Karpas-422 (cell line): ENCODE measurements at regions not wholly inside any gene's neighbourhood (a gene's known extent, or its start where the extent isn't known, plus 50 kb on each side); places are given as distances from the start of the nearest gene placed in this dataset.

Experiments
- DNase-seq: peaks from one replicate; pipeline ENCODE4 v3.0.0-alpha.2; 2015
- H2AFZ ChIP-seq: fragments of 200-600 bp; sonication (generic); 2 replicates; pipeline ENCODE4 v1.6.1; 2014; ENCODE audit warnings: antibody characterized with exemption, low read length, mixed read lengths
- H3K27ac ChIP-seq: fragments of 200-600 bp; sonication (generic); 2 replicates; pipeline ENCODE4 v1.5.1; 2014; ENCODE audit warnings: mild to moderate bottlenecking, low read length, moderate library complexity
- H3K27me3 ChIP-seq: fragments of 200-600 bp; sonication (generic); 2 replicates; pipeline ENCODE4 v1.6.1; 2014; ENCODE audit warnings: low read length, mixed read lengths
- H3K36me3 ChIP-seq: fragments of 200-600 bp; sonication (generic); 2 replicates; pipeline ENCODE4 v1.6.1; 2014; ENCODE audit warnings: low read length, mixed read lengths; ENCODE audit not compliant: insufficient read depth
- H3K4me1 ChIP-seq: fragments of 200-600 bp; sonication (generic); 2 replicates; pipeline ENCODE4 v1.6.1; 2014; ENCODE audit warnings: mild to moderate bottlenecking, low read length, mixed read lengths
- H3K4me2 ChIP-seq: fragments of 200-600 bp; sonication (generic); 2 replicates; pipeline ENCODE4 v1.6.1; 2014; ENCODE audit warnings: low read length, low read depth, mild to moderate bottlenecking; ENCODE audit not compliant: poor library complexity, severe bottlenecking
- H3K4me3 ChIP-seq: fragments of 200-600 bp; sonication (generic); 2 replicates; pipeline ENCODE4 v1.5.1; 2014; ENCODE audit warnings: mild to moderate bottlenecking, antibody characterized with exemption, low read length, mixed read lengths
- H3K79me2 ChIP-seq: fragments of 200-600 bp; sonication (generic); 2 replicates; pipeline ENCODE4 v1.6.1; 2014; ENCODE audit warnings: mild to moderate bottlenecking, low read length, mixed read lengths
- H3K9ac ChIP-seq: fragments of 200-600 bp; sonication (generic); 2 replicates; pipeline ENCODE4 v1.6.0; 2014; ENCODE audit warnings: low read length
- H3K9me2 ChIP-seq: fragments of 200-600 bp; sonication (generic), shearing (Covaris generic); replicated peaks from 2 replicates; pipeline ENCODE4 v1.6.0; 2014; ENCODE audit warnings: mild to moderate bottlenecking, low read length, moderate library complexity; ENCODE audit not compliant: insufficient read depth
- H3K9me3 ChIP-seq: fragments of 300-700, 200-600 bp; sonication (generic); 2 replicates; pipeline ENCODE4 v1.6.1; 2014; ENCODE audit warnings: low read length, mixed read lengths
- H4K20me1 ChIP-seq: fragments of 200-600 bp; sonication (generic); 2 replicates; pipeline ENCODE4 v1.6.1; 2014; ENCODE audit warnings: mild to moderate bottlenecking, antibody characterized with exemption, low read length, low read depth; ENCODE audit not compliant: insufficient read depth

- no peaks in the 10 kb centered on the region for H3K9me2 ChIP-seq
- no peak overlapping the region for H2AFZ ChIP-seq
- H3K9me3 ChIP-seq: no peaks in the 10 kb centered on the region
- DNase-seq: no peak
- no peak overlapping the region for H3K4me3 ChIP-seq
- H3K9ac ChIP-seq: no peak overlapping the region
- no peaks in the 10 kb centered on the region for H4K20me1 ChIP-seq
- H3K79me2 ChIP-seq: no peaks in the 10 kb centered on the region
- H3K4me2 ChIP-seq: no peak overlapping the region
- H3K27me3 ChIP-seq: no peaks in the 10 kb centered on the region
- no peaks in the 10 kb centered on the region for H3K4me1 ChIP-seq
- H3K36me3 ChIP-seq: no peaks in the 10 kb centered on the region
- no peak overlapping the region for H3K27ac ChIP-seq
Observed at GRCh38 chr4:186930024-186930423, 206.4 kb upstream of the FAT1 start.

- H3K4me2 ChIP-seq: no peak overlapping the region
Observed at GRCh38 chr4:186931519-186931918, 207.9 kb upstream of the FAT1 start.

GRCh38 chr4:186932196-186932595 lies 208.5 kb upstream of the FAT1 start:
- no peaks in the 10 kb centered on the region for H4K20me1 ChIP-seq
- no peaks in the 10 kb centered on the region for H3K9me3 ChIP-seq
- H3K27ac ChIP-seq: no peak overlapping the region
- DNase-seq: no peak
- H3K4me1 ChIP-seq: no peaks in the 10 kb centered on the region
- no peaks in the 10 kb centered on the region for H3K9me2 ChIP-seq
- H2AFZ ChIP-seq: no peak overlapping the region
- H3K27me3 ChIP-seq: no peaks in the 10 kb centered on the region
- no peaks in the 10 kb centered on the region for H3K79me2 ChIP-seq
- H3K36me3 ChIP-seq: no peaks in the 10 kb centered on the region
- H3K4me3 ChIP-seq: no peak overlapping the region
- H3K4me2 ChIP-seq: no peak overlapping the region
- H3K9ac ChIP-seq: no peak overlapping the region

More at GRCh38 chr4:186931519-186931918, 207.9 kb upstream of the FAT1 start:
- Histone ChIP-seq H3K9me3 (no peaks in the 10 kb centered on the region), H3K4me3 (no peak overlapping the region), H4K20me1 (no peaks in the 10 kb centered on the region), H3K27ac (no peak overlapping the region), H3K27me3 (no peaks in the 10 kb centered on the region), H3K9me2 (no peaks in the 10 kb centered on the region), H3K79me2 (no peaks in the 10 kb centered on the region), H3K4me1 (no peaks in the 10 kb centered on the region), H3K36me3 (no peaks in the 10 kb centered on the region), H3K9ac (no peak overlapping the region), H2AFZ (no peak overlapping the region)
- DNase-seq: no peak

- no peaks in the 10 kb centered on the region for H3K27me3 ChIP-seq
- DNase-seq: no peak
- no peak overlapping the region for H3K9ac ChIP-seq
- H3K27ac ChIP-seq: no peak overlapping the region
- H3K9me2 ChIP-seq: no peaks in the 10 kb centered on the region
- no peaks in the 10 kb centered on the region for H3K79me2 ChIP-seq
- no peak overlapping the region for H3K4me3 ChIP-seq
- H3K4me2 ChIP-seq: no peak overlapping the region
- no peaks in the 10 kb centered on the region for H3K36me3 ChIP-seq
- H3K4me1 ChIP-seq: no peaks in the 10 kb centered on the region
- no peaks in the 10 kb centered on the region for H3K9me3 ChIP-seq
- no peak overlapping the region for H2AFZ ChIP-seq
- H4K20me1 ChIP-seq: no peaks in the 10 kb centered on the region
Observed at GRCh38 chr4:186932631-186933187, 209.1 kb upstream of the FAT1 start.

DNA sequence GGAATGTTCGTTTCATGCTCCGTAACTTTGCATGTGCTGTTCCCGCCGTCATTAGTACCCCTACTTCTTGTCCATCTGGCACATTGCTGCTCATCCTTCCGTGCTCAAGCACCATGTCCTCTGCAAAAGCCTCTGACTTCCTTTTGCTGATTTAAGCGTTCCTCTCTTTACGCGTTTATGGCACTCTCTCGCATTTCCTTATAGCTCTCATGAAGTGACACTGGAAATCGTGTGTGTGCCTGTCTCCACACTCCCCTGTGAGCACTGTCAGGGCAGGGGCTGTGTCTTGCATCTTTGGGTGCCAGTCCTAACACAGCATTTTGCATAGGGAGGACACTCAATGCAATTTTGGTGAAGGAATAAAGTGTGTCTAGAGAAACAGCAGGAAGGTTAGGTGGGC lies 210.6 kb upstream of the FAT1 start:
- peaks cover 6% of the 10 kb centered on the region for H3K4me1 ChIP-seq
- no peak for DNase-seq
- no peaks in the 10 kb centered on the region for H3K79me2 ChIP-seq
- H3K9ac ChIP-seq: no peak overlapping the region
- no peaks in the 10 kb centered on the region for H3K27me3 ChIP-seq
- H3K27ac ChIP-seq: no peak overlapping the region
- H3K4me2 ChIP-seq: no peak overlapping the region
- H3K36me3 ChIP-seq: no peaks in the 10 kb centered on the region
- no peaks in the 10 kb centered on the region for H3K9me3 ChIP-seq
- no peaks in the 10 kb centered on the region for H3K9me2 ChIP-seq
- no peak overlapping the region for H2AFZ ChIP-seq
- no peak overlapping the region for H3K4me3 ChIP-seq
- no peaks in the 10 kb centered on the region for H4K20me1 ChIP-seq

DNA sequence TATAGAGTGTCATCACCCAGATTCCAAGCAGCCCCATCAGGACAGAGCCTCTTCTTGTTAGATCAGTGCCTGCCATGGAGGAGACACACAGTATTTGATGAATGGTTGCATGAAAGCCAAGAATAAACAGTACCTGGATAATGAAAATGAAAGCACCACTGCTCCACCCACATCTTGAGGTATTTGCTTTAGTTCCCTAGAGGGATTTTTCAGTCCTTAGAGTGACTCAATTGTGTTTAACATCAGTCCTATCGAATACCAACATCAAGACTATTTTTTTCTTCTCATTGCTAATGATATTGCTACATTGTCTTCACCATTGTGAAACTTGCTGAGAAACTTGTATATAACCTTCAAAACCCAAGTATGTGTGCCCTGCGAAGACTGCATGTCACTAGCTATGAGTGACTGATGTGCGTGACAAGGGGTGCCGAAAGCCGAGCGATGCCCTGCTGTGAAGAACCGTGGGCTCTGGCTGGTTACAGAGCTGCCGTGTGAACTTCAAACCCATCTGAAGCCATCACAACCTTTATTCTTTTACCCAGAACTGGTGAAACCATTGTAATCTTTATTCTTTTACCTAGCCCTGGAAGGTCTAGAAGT lies 211.3 kb upstream of the FAT1 start:
- H4K20me1 ChIP-seq: no peaks in the 10 kb centered on the region
- no peak overlapping the region for H3K4me3 ChIP-seq
- H3K27me3 ChIP-seq: no peaks in the 10 kb centered on the region
- no peaks in the 10 kb centered on the region for H3K36me3 ChIP-seq
- no peaks in the 10 kb centered on the region for H3K9me2 ChIP-seq
- no peak overlapping the region for H3K27ac ChIP-seq
- H3K9ac ChIP-seq: no peak overlapping the region
- H3K4me2 ChIP-seq: no peak overlapping the region
- H2AFZ ChIP-seq: no peak overlapping the region
- peaks cover 12% of the 10 kb centered on the region for H3K4me1 ChIP-seq
- DNase-seq: no peak
- no peaks in the 10 kb centered on the region for H3K9me3 ChIP-seq
- no peaks in the 10 kb centered on the region for H3K79me2 ChIP-seq

DNA sequence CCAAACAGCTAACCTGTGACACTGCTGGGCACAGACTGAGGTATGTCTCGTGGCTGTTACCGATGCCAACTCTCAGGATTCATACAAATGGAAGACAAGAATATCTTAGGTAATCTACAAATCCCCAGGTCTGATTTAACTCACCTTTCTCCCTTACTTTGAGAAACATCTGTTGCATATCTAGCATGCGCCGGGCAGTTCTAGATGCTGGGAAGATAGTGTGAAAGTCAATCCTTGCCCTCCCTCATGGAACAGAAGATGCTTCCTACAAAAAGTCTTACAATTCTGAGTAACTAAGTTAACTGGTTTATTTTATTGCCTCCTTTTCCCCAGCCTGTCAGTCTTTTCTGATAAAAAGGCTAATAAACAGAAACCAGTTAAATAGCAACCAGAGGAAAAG lies 212.2 kb upstream of the FAT1 start:
- Histone ChIP-seq H3K4me1 (peaks cover 15% of the 10 kb centered on the region), H3K27me3 (no peaks in the 10 kb centered on the region), H3K4me3 (no peak overlapping the region), H4K20me1 (no peaks in the 10 kb centered on the region), H3K9me2 (no peaks in the 10 kb centered on the region), H3K9ac (no peak overlapping the region), H2AFZ (no peak overlapping the region), H3K79me2 (no peaks in the 10 kb centered on the region), H3K27ac (no peak overlapping the region), H3K9me3 (no peaks in the 10 kb centered on the region), H3K36me3 (no peaks in the 10 kb centered on the region), H3K4me2 (no peak overlapping the region)
- no peak for DNase-seq

DNA sequence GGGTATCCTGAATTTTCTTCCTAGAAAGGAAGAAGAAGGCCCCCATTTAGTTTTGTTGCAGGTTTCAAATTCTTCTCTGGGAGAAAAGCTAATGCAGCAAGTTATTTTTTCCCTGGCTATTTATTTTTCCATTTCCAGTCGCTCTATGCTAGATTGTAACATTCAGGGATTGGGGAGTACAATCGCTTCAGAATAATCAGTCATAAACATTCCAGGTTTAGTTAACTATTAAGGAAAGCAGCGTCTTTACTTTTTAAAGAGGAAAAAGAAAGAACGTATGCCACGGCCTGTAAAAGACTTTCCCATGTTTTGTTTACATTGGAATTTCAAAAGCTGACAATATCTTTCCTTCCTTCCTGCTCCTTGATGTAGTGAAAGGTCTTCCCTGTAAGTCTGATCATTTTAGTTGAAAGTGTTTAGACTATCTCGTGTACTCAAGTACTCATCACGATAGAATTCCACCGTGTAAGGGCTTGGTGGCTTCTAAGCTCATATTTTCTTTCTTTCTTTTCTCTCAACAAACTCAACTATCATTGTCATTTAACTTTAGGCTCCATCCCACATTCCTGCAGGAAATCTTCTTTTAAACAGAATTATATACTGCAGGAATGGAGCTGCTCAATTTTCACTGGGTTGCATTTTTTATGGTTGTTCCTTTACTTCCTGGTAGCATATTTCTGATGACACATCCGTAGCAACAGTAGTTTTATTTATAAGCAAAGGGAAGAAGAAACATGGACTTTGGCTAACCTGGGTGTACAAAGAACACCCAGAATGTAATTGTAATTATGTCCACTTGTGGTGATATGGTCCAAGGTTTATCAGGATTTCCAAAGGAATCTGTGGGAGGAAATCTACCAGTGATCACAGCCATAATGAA lies 213.1 kb upstream of the FAT1 start:
- H4K20me1 ChIP-seq: no peaks in the 10 kb centered on the region
- H3K9ac ChIP-seq: no peak overlapping the region
- no peaks in the 10 kb centered on the region for H3K27me3 ChIP-seq
- H2AFZ ChIP-seq: no peak overlapping the region
- no peak overlapping the region for H3K27ac ChIP-seq
- H3K4me3 ChIP-seq: no peak overlapping the region
- no peaks in the 10 kb centered on the region for H3K9me3 ChIP-seq
- H3K36me3 ChIP-seq: no peaks in the 10 kb centered on the region
- H3K9me2 ChIP-seq: no peaks in the 10 kb centered on the region
- no peaks in the 10 kb centered on the region for H3K79me2 ChIP-seq
- peaks cover 15% of the 10 kb centered on the region for H3K4me1 ChIP-seq
- DNase-seq: no peak
- no peak overlapping the region for H3K4me2 ChIP-seq
